Psoas muscle (tissue), 7 donors: ENCODE measurements at regions not wholly inside any gene's neighbourhood (a gene's known extent, or its start where the extent isn't known, plus 50 kb on each side); places are given as distances from the start of the nearest gene placed in this dataset.

Source experiments
- ATAC-seq, 4 donors: fragments of 200-7000 bp; cut with Tn5 transposase; one replicate each; pipeline ENCODE4 v1.9.1; 2020; ENCODE audit warnings: moderate library complexity in 3 of 4, mild to moderate bottlenecking in 2 of 4
- DNase-seq, 2 donors: peaks; one replicate each; pipeline ENCODE4 v3.0.0-alpha.2; 2020
- H3K27ac ChIP-seq: fragments of 200-600 bp; one replicate; pipeline ENCODE4 v1.8.0; 2022
- H3K27me3 ChIP-seq, 3 donors: fragments of 200-600 bp in 1 of 3; one replicate each; pipeline versions ENCODE4 v1.6.1 to v1.8.0; 2013 to 2022; ENCODE audit warnings: low read length in 2 of 3, mild to moderate bottlenecking in 2 of 3, moderate library complexity in 1 of 3; ENCODE audit not compliant: insufficient read depth in 3 of 3
- H3K36me3 ChIP-seq, 2 donors: fragments of 200-600 bp in 1 of 2; one replicate each; pipeline versions ENCODE4 v1.6.1 to v1.8.0; 2013 to 2022; ENCODE audit warnings: low read depth in 1 of 2, mild to moderate bottlenecking in 1 of 2, moderate library complexity in 1 of 2; ENCODE audit not compliant: insufficient read depth in 1 of 2
- H3K4me1 ChIP-seq: fragments of 200-600 bp; one replicate; pipeline ENCODE4 v1.8.0; 2022
- H3K4me3 ChIP-seq: fragments of 200-600 bp; one replicate; pipeline ENCODE4 v1.8.0; 2022; ENCODE audit warnings: mild to moderate bottlenecking
- H3K9me3 ChIP-seq: fragments of 200-600 bp; one replicate; pipeline ENCODE4 v1.8.0; 2022
- CTCF ChIP-seq: fragments of 200-600 bp; IDR thresholded peaks from one replicate; pipeline ENCODE4 v1.8.0; 2022; ENCODE audit warnings: antibody characterized with exemption
- WGBS, 3 donors: extraction: QIAGEN DNeasy Blood & Tissue Kit; methylation state at CpG; one replicate each; pipeline versions ENCODE4 v1.1.6 to v1.1.7; 2013; 5-methylcytosine and 5-hydroxymethylcytosine counted together
- intact Hi-C, 2 donors: fragments of 100-400 bp; cut with DNase I; formaldehyde crosslinking; loops; one replicate each; pipeline versions ENCODE4 v1.11.0 to v1.14.2; 2022
- donor health status: healthy with polysubstance abuse.
- donor health status: DM: no; HTN: no; CAD: no; lungs with moderate emphysema.
- donor health status: Bipolar disorder and iron deficiency.
- donor health status: healthy.
- donor health status: DM: yes; HTN: yes; CAD: no.
- donor health status: DM: no; HTN: no; CAD: no.
- donor health status: DM: yes; HTN: yes; CAD: no.

- H3K4me1 ChIP-seq: no peaks in the 10 kb centered on the region
- no peaks in the 10 kb centered on the region for H3K36me3 ChIP-seq
- H3K27me3 ChIP-seq: no peaks in the 10 kb centered on the region
- intact Hi-C loops: no loop called here
- DNase-seq (no peak), ATAC-seq (no peak)
- no peak for TF ChIP-seq CTCF
- no peaks in the 10 kb centered on the region for H3K9me3 ChIP-seq
- no peak overlapping the region for H3K4me3 ChIP-seq
- no peak overlapping the region for H3K27ac ChIP-seq
- WGBS, 3 donors: 40 to 49% (median 47%) methylated on average over 4 of the region's 4 CpGs
These were observed 287.2 kb downstream of the CDH19 start for GRCh38 chr18:66316701-66317100.

GRCh38 chr18:66300141-66300540 is 303.7 kb downstream of the CDH19 start:
- Histone ChIP-seq H3K27me3 (no peaks in the 10 kb centered on the region), H3K9me3 (no peaks in the 10 kb centered on the region), H3K4me3 (no peak overlapping the region), H3K27ac (no peak overlapping the region), H3K4me1 (no peaks in the 10 kb centered on the region), H3K36me3 (no peaks in the 10 kb centered on the region)
- ATAC-seq: no peak
- intact Hi-C loops: no loop called here
- no peak for DNase-seq
- 78 to 84% (median 84%) methylated on average over 5 of the region's 5 CpGs for WGBS, 3 donors
- no peak for TF ChIP-seq CTCF

GRCh38 chr18:66280470-66280869 is 323.4 kb downstream of the CDH19 start:
- intact Hi-C loops: no loop called here
- no peak for DNase-seq
- no peak for ATAC-seq
- no peak for TF ChIP-seq CTCF
- Histone ChIP-seq H3K27me3 (no peaks in the 10 kb centered on the region), H3K4me1 (no peaks in the 10 kb centered on the region), H3K36me3 (no peaks in the 10 kb centered on the region), H3K4me3 (no peak overlapping the region), H3K27ac (no peak overlapping the region), H3K9me3 (peaks cover under 1% of the 10 kb centered on the region)
- WGBS, 3 donors: 48 to 54% (median 52%) methylated on average over 2 of the region's 2 CpGs

GRCh38 chr18:66271962-66272361 is 331.9 kb downstream of the CDH19 start:
- H3K4me1 ChIP-seq: no peaks in the 10 kb centered on the region
- H3K36me3 ChIP-seq: peaks cover 0 to 4% of the 10 kb centered on the region in 2 donors
- H3K27ac ChIP-seq: no peak overlapping the region
- no peaks in the 10 kb centered on the region for H3K27me3 ChIP-seq
- intact Hi-C loops: no loop called here
- peaks cover 5% of the 10 kb centered on the region for H3K9me3 ChIP-seq
- DNase-seq: no peak
- ATAC-seq: no peak
- no peak for TF ChIP-seq CTCF
- 23 to 36% (median 31%) methylated on average over 4 of the region's 4 CpGs for WGBS, 3 donors
- H3K4me3 ChIP-seq: no peak overlapping the region

GRCh38 chr18:66264130-66264529 is 339.8 kb downstream of the CDH19 start:
- TF ChIP-seq CTCF: no peak
- no peak for ATAC-seq
- no peaks in the 10 kb centered on the region for H3K9me3 ChIP-seq
- no peak overlapping the region for H3K27ac ChIP-seq
- intact Hi-C loops: no loop called here
- peaks cover 0 to 4% of the 10 kb centered on the region in 2 donors for H3K36me3 ChIP-seq
- no peak for DNase-seq
- no peak overlapping the region for H3K4me3 ChIP-seq
- 51 to 58% (median 56%) methylated on average over 2 of the region's 2 CpGs for WGBS, 3 donors
- no peaks in the 10 kb centered on the region for H3K4me1 ChIP-seq
- no peaks in the 10 kb centered on the region for H3K27me3 ChIP-seq
